A549 (cell line): ENCODE measurements at regions not wholly inside any gene's neighbourhood (a gene's known extent, or its start where the extent isn't known, plus 50 kb on each side); places are given as distances from the start of the nearest gene placed in this dataset.

Source experiments
- CEBPB ChIP-seq, 2 experiments: fragments of >200 bp in 1 of 2; sonication (Bioruptor Twin) in 1 of 2; formaldehyde crosslinking in 1 of 2; IDR thresholded peaks; 2 replicates each; pipeline ENCODE4 v1.6.1; 2012 to 2016
- CHD2 ChIP-seq: fragments of 150-350 bp; IDR thresholded peaks from 2 replicates; pipeline ENCODE4 v1.6.1; 2014; ENCODE audit warnings: low read length; ENCODE audit not compliant: partially characterized antibody
- ESRRA ChIP-seq: fragments of 150-350 bp; IDR thresholded peaks from 2 replicates; pipeline ENCODE4 v1.6.1; 2014; ENCODE audit warnings: mild to moderate bottlenecking, low read length, borderline replicate concordance
- FOXS1 ChIP-seq: fragments of 250-450 bp; sonication (Bioruptor Pico); IDR thresholded peaks from 2 replicates; pipeline ENCODE4 v1.5.0; 2020; ENCODE audit warnings: mild to moderate bottlenecking, moderate library complexity
- MAFK ChIP-seq: fragments of 450-650 bp; IDR thresholded peaks from 2 replicates; pipeline ENCODE4 v1.6.1; 2014; ENCODE audit not compliant: partially characterized antibody
- POLR2A ChIP-seq: IDR thresholded peaks from 2 replicates; pipeline ENCODE4 v1.6.1; 2012; ENCODE audit warnings: mild to moderate bottlenecking, low read length
- RAD21 ChIP-seq, 2 experiments: fragments of >200 bp in 1 of 2; sonication (Bioruptor Twin) in 1 of 2; formaldehyde crosslinking in 1 of 2; IDR thresholded peaks in 1 of 2; conservative IDR thresholded peaks in 1 of 2; 2 replicates in 1 of 2; 3 replicates in 1 of 2; pipeline ENCODE4 v1.6.1; 2012 to 2018; ENCODE audit warnings: inconsistent platforms in 1 of 2
- RFX5 ChIP-seq: fragments of 450-650 bp; IDR thresholded peaks from 2 replicates; pipeline ENCODE4 v1.7.1; 2014; ENCODE audit warnings: antibody characterized with exemption, mild to moderate bottlenecking, moderate library complexity
- SMC3 ChIP-seq: fragments of >200 bp; sonication (Bioruptor Twin); formaldehyde crosslinking; IDR thresholded peaks from 3 replicates; pipeline ENCODE4 v1.6.1; 2018; ENCODE audit warnings: inconsistent platforms
- TF ChIP-seq, protein P1 (sequence below): fragments of >200 bp; sonication (Bioruptor Twin); formaldehyde crosslinking; IDR thresholded peaks from 3 replicates; pipeline ENCODE4 v1.5.1; 2016
- TF ChIP-seq, protein P2 (sequence below): IDR thresholded peaks from 2 replicates; pipeline ENCODE4 v1.6.1; 2012
- TF ChIP-seq, protein P3 (sequence below): fragments of 200-600 bp; sonication (generic); IDR thresholded peaks from 2 replicates; pipeline ENCODE4 v1.6.1; 2016; ENCODE audit warnings: antibody characterized with exemption, mild to moderate bottlenecking, moderate library complexity
- TF ChIP-seq, protein P4 (sequence below): fragments of 450-650 bp; IDR thresholded peaks from 2 replicates; pipeline ENCODE4 v1.6.1; 2014; ENCODE audit warnings: antibody characterized with exemption

DNA sequence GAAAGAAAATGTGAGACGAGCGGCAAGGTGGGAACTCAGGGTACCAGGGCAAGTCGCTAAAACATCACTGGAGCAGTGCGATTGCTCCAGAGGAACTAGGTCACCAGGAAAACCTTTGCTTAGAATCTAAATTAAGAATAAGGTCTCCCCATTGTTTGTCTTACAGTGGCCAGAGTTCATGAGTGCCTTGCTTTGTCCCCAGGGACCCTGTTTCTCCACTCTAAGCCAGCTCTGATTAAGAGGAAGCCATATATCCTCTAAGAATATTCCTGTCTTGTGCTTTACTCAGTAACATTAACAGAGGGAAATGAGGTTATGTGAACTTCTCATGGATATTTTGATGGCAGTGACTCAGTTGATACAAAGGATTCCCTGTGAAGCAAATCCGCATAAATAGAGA is 305.8 kb downstream of the CD83 start:
- TF ChIP-seq, protein P1, sequence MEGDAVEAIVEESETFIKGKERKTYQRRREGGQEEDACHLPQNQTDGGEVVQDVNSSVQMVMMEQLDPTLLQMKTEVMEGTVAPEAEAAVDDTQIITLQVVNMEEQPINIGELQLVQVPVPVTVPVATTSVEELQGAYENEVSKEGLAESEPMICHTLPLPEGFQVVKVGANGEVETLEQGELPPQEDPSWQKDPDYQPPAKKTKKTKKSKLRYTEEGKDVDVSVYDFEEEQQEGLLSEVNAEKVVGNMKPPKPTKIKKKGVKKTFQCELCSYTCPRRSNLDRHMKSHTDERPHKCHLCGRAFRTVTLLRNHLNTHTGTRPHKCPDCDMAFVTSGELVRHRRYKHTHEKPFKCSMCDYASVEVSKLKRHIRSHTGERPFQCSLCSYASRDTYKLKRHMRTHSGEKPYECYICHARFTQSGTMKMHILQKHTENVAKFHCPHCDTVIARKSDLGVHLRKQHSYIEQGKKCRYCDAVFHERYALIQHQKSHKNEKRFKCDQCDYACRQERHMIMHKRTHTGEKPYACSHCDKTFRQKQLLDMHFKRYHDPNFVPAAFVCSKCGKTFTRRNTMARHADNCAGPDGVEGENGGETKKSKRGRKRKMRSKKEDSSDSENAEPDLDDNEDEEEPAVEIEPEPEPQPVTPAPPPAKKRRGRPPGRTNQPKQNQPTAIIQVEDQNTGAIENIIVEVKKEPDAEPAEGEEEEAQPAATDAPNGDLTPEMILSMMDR: no peak
- TF ChIP-seq MAFK (no peak), SMC3 (no peak), FOXS1 (CRISPR knock-in tag) (no peak), ESRRA (no peak), CHD2 (no peak), POLR2A (no peak), RFX5 (no peak), RAD21 (conservative IDR thresholded peaks at IDR 0.05 in 1 of 2, IDR thresholded peaks at IDR 0.05 in 1 of 2) (no peak), CEBPB (IDR thresholded peaks at IDR 0.05) (no peak)
- TF ChIP-seq, protein P2, sequence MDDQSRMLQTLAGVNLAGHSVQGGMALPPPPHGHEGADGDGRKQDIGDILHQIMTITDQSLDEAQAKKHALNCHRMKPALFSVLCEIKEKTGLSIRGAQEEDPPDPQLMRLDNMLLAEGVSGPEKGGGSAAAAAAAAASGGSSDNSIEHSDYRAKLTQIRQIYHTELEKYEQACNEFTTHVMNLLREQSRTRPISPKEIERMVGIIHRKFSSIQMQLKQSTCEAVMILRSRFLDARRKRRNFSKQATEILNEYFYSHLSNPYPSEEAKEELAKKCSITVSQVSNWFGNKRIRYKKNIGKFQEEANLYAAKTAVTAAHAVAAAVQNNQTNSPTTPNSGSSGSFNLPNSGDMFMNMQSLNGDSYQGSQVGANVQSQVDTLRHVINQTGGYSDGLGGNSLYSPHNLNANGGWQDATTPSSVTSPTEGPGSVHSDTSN: no peak
- TF ChIP-seq, protein P3, sequence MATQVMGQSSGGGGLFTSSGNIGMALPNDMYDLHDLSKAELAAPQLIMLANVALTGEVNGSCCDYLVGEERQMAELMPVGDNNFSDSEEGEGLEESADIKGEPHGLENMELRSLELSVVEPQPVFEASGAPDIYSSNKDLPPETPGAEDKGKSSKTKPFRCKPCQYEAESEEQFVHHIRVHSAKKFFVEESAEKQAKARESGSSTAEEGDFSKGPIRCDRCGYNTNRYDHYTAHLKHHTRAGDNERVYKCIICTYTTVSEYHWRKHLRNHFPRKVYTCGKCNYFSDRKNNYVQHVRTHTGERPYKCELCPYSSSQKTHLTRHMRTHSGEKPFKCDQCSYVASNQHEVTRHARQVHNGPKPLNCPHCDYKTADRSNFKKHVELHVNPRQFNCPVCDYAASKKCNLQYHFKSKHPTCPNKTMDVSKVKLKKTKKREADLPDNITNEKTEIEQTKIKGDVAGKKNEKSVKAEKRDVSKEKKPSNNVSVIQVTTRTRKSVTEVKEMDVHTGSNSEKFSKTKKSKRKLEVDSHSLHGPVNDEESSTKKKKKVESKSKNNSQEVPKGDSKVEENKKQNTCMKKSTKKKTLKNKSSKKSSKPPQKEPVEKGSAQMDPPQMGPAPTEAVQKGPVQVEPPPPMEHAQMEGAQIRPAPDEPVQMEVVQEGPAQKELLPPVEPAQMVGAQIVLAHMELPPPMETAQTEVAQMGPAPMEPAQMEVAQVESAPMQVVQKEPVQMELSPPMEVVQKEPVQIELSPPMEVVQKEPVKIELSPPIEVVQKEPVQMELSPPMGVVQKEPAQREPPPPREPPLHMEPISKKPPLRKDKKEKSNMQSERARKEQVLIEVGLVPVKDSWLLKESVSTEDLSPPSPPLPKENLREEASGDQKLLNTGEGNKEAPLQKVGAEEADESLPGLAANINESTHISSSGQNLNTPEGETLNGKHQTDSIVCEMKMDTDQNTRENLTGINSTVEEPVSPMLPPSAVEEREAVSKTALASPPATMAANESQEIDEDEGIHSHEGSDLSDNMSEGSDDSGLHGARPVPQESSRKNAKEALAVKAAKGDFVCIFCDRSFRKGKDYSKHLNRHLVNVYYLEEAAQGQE: no peak
- TF ChIP-seq, protein P4, sequence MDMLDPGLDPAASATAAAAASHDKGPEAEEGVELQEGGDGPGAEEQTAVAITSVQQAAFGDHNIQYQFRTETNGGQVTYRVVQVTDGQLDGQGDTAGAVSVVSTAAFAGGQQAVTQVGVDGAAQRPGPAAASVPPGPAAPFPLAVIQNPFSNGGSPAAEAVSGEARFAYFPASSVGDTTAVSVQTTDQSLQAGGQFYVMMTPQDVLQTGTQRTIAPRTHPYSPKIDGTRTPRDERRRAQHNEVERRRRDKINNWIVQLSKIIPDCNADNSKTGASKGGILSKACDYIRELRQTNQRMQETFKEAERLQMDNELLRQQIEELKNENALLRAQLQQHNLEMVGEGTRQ: no peak
